ENCODE measurements at regions not wholly inside any gene's neighbourhood (a gene's known extent, or its start where the extent isn't known, plus 50 kb on each side); places are given as distances from the start of the nearest gene placed in this dataset.
"Not testable (repeated sequence)": the region's sequence is repeated elsewhere in the genome, so short reads cannot be mapped to it uniquely, and the experiment has no call there.

GRCh38 chr21:23809573-23809972 is 1797.7 kb downstream of the MRPL39 start:
- TF ChIP-seq, protein P1, sequence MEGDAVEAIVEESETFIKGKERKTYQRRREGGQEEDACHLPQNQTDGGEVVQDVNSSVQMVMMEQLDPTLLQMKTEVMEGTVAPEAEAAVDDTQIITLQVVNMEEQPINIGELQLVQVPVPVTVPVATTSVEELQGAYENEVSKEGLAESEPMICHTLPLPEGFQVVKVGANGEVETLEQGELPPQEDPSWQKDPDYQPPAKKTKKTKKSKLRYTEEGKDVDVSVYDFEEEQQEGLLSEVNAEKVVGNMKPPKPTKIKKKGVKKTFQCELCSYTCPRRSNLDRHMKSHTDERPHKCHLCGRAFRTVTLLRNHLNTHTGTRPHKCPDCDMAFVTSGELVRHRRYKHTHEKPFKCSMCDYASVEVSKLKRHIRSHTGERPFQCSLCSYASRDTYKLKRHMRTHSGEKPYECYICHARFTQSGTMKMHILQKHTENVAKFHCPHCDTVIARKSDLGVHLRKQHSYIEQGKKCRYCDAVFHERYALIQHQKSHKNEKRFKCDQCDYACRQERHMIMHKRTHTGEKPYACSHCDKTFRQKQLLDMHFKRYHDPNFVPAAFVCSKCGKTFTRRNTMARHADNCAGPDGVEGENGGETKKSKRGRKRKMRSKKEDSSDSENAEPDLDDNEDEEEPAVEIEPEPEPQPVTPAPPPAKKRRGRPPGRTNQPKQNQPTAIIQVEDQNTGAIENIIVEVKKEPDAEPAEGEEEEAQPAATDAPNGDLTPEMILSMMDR (IDR thresholded peaks at IDR 0.05; ENCODE audit: borderline replicate concordance, insufficient read depth, low read depth, low read length), result no peak
- no peak overlapping the region for H3K4me3 ChIP-seq (ENCODE audit: low read depth, low read length)

GRCh38 chr21:23806966-23807548 is 1800.2 kb downstream of the MRPL39 start:
- H3K4me3 ChIP-seq (ENCODE audit: low read depth, low read length), result not testable (repeated sequence)

GRCh38 chr21:23804866-23805265 is 1802.4 kb downstream of the MRPL39 start:
- TF ChIP-seq, protein P1 (IDR thresholded peaks at IDR 0.05; ENCODE audit: borderline replicate concordance, insufficient read depth, low read depth, low read length), result no peak
- no peak overlapping the region for H3K4me3 ChIP-seq (ENCODE audit: low read depth, low read length)

GRCh38 chr21:23801292-23801691 is 1806.0 kb downstream of the MRPL39 start:
- no peak overlapping the region for H3K4me3 ChIP-seq (ENCODE audit: low read depth, low read length)
- TF ChIP-seq, protein P1 (IDR thresholded peaks at IDR 0.05; ENCODE audit: borderline replicate concordance, insufficient read depth, low read depth, low read length), result no peak

DNA sequence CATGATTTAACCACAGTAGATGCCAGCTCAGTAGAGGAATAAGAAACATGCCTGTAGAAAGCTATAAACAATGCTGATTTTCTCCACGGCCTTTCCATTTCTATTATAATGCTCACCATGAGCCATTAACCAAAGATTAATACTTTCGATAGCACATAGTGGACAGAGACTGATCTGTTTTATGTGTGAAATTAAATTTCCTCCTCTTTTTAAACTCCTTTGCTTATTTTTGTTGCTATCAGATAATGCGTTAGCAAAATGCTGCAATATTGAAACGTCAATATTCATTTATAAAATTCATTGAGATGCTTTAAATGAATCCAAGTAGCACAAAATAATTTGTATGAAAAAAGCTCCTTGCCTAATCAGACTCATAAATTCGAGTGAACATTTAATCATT is 1807.9 kb downstream of the MRPL39 start:
- TF ChIP-seq, protein P1 (IDR thresholded peaks at IDR 0.05; ENCODE audit: borderline replicate concordance, insufficient read depth, low read depth, low read length), result no peak
- no peak overlapping the region for H3K4me3 ChIP-seq (ENCODE audit: low read depth, low read length)

DNA sequence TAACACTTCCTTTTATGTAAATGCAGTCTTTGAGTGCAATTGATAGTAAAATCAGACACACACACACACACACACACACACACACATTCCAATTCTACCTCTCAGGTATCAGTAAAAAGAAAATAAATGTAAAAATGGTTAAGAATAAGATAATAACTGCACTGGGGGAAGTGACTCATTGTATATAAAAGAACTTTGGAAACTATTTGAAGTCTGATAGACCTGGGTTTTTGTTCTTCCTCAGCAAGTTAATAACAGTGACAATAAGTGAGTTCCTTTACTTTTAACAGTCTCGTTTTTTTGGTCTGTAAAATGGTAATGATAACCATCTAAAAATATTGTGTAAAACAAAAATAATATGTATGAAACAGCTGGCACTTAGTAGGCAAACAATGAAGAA is 1815.0 kb downstream of the MRPL39 start:
- no peak overlapping the region for H3K4me3 ChIP-seq (ENCODE audit: low read depth, low read length)
- TF ChIP-seq, protein P1 (IDR thresholded peaks at IDR 0.05; ENCODE audit: borderline replicate concordance, insufficient read depth, low read depth, low read length), result no peak

GRCh38 chr21:23789864-23790263 is 1817.4 kb downstream of the MRPL39 start:
- H3K4me3 ChIP-seq (ENCODE audit: low read depth, low read length), result no peak overlapping the region
- TF ChIP-seq, protein P1 (IDR thresholded peaks at IDR 0.05; ENCODE audit: borderline replicate concordance, insufficient read depth, low read depth, low read length), result no peak

GRCh38 chr21:23780326-23780725 is 1827.0 kb downstream of the MRPL39 start:
- H3K4me3 ChIP-seq (ENCODE audit: low read depth, low read length), result no peak overlapping the region

More at GRCh38 chr21:23780326-23780725, 1827.0 kb downstream of the MRPL39 start:
- TF ChIP-seq, protein P1 (IDR thresholded peaks at IDR 0.05; ENCODE audit: borderline replicate concordance, insufficient read depth, low read depth, low read length), result no peak
